Neural cell (in vitro differentiated cells): ENCODE measurements at regions not wholly inside any gene's neighbourhood (a gene's known extent, or its start where the extent isn't known, plus 50 kb on each side); places are given as distances from the start of the nearest gene placed in this dataset.

Experiments used
- EP300 ChIP-seq: fragments of 450-650 bp; conservative IDR thresholded peaks from 2 replicates; pipeline ENCODE4 v1.6.1; 2014; ENCODE audit warnings: antibody characterized with exemption, mild to moderate bottlenecking, moderate library complexity; ENCODE audit not compliant: poor library complexity, severe bottlenecking
- EZH2 ChIP-seq: fragments of 200-600, 300-800 bp; shearing (Covaris generic), sonication (generic); IDR thresholded peaks from 2 replicates; pipeline ENCODE4 v1.6.1; 2014; ENCODE audit warnings: antibody characterized with exemption, low read length, borderline replicate concordance, mild to moderate bottlenecking; ENCODE audit not compliant: insufficient read depth, poor library complexity, severe bottlenecking
- POLR2AphosphoS5 ChIP-seq: IDR thresholded peaks from 2 replicates; pipeline ENCODE4 v1.6.1; 2012
- RAD21 ChIP-seq: fragments of 450-650 bp; conservative IDR thresholded peaks from 2 replicates; pipeline ENCODE4 v1.6.1; 2014; ENCODE audit warnings: antibody characterized with exemption, mild to moderate bottlenecking, moderate library complexity
- TAF1 ChIP-seq: IDR thresholded peaks from 2 replicates; pipeline ENCODE4 v1.6.1; 2012; ENCODE audit warnings: low read depth
- TF ChIP-seq, protein P1 (sequence below): fragments of 450-650 bp; IDR thresholded peaks from 2 replicates; pipeline ENCODE4 v1.5.1; 2014; ENCODE audit warnings: antibody characterized with exemption, mild to moderate bottlenecking, moderate library complexity; ENCODE audit not compliant: poor library complexity, severe bottlenecking
- TF ChIP-seq, protein P2 (sequence below): IDR thresholded peaks from 2 replicates; pipeline ENCODE4 v1.6.1; 2012; ENCODE audit warnings: borderline replicate concordance

DNA sequence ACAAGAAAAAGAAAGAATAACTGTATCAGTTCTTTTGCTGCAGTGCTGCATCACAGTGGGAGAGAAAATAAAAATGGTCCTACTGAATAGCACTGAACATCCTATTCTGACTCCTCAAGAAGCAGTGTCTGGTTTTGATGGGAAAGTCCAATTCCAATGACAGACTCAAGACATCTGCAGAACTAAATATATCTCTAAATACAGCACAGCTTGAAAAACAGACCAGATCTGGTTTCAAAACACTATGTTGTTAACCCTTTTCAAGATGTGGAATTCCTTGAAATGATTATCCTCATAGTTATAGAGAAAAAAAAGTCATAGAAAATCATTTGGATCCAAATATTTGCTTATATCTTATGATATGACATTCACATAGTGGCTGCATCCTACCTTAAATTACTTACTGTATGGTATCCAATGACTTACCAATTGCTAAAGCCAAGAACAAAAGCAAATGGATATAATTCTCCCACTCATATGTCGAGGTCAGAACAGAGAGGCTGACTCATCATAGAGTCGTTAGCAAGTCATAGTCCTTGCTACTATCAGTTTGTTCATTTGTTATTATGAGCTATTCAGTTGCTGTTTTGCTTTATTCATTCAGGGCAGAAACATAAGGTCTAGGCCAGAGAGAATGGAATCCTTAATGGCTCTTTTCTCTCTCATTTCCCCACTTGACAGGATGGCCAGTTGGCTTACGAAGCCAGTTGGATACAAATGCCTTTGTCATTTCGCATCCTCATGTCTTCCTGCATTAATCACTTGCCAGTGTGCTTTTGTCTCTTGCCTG is 62.5 kb upstream of the ACVR2A start:
- TF ChIP-seq POLR2AphosphoS5 (no peak), EZH2 (no peak), TAF1 (no peak), EP300 (no peak), RAD21 (no peak)
- TF ChIP-seq, protein P1, sequence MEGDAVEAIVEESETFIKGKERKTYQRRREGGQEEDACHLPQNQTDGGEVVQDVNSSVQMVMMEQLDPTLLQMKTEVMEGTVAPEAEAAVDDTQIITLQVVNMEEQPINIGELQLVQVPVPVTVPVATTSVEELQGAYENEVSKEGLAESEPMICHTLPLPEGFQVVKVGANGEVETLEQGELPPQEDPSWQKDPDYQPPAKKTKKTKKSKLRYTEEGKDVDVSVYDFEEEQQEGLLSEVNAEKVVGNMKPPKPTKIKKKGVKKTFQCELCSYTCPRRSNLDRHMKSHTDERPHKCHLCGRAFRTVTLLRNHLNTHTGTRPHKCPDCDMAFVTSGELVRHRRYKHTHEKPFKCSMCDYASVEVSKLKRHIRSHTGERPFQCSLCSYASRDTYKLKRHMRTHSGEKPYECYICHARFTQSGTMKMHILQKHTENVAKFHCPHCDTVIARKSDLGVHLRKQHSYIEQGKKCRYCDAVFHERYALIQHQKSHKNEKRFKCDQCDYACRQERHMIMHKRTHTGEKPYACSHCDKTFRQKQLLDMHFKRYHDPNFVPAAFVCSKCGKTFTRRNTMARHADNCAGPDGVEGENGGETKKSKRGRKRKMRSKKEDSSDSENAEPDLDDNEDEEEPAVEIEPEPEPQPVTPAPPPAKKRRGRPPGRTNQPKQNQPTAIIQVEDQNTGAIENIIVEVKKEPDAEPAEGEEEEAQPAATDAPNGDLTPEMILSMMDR, result no peak
- TF ChIP-seq, protein P2, sequence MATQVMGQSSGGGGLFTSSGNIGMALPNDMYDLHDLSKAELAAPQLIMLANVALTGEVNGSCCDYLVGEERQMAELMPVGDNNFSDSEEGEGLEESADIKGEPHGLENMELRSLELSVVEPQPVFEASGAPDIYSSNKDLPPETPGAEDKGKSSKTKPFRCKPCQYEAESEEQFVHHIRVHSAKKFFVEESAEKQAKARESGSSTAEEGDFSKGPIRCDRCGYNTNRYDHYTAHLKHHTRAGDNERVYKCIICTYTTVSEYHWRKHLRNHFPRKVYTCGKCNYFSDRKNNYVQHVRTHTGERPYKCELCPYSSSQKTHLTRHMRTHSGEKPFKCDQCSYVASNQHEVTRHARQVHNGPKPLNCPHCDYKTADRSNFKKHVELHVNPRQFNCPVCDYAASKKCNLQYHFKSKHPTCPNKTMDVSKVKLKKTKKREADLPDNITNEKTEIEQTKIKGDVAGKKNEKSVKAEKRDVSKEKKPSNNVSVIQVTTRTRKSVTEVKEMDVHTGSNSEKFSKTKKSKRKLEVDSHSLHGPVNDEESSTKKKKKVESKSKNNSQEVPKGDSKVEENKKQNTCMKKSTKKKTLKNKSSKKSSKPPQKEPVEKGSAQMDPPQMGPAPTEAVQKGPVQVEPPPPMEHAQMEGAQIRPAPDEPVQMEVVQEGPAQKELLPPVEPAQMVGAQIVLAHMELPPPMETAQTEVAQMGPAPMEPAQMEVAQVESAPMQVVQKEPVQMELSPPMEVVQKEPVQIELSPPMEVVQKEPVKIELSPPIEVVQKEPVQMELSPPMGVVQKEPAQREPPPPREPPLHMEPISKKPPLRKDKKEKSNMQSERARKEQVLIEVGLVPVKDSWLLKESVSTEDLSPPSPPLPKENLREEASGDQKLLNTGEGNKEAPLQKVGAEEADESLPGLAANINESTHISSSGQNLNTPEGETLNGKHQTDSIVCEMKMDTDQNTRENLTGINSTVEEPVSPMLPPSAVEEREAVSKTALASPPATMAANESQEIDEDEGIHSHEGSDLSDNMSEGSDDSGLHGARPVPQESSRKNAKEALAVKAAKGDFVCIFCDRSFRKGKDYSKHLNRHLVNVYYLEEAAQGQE, result no peak
